HG03342 (cell line): ENCODE measurements at regions not wholly inside any gene's neighbourhood (a gene's known extent, or its start where the extent isn't known, plus 50 kb on each side); places are given as distances from the start of the nearest gene placed in this dataset.
"Not testable (repeated sequence)": the region's sequence is repeated elsewhere in the genome, so short reads cannot be mapped to it uniquely, and the experiment has no call there.

Experiments
- ATAC-seq: cut with Tn5 transposase; IDR thresholded peaks from one replicate; pipeline ENCODE4 v1.9.1; 2021; ENCODE audit warnings: mild to moderate bottlenecking, moderate library complexity; ENCODE audit not compliant: unreplicated experiment

DNA sequence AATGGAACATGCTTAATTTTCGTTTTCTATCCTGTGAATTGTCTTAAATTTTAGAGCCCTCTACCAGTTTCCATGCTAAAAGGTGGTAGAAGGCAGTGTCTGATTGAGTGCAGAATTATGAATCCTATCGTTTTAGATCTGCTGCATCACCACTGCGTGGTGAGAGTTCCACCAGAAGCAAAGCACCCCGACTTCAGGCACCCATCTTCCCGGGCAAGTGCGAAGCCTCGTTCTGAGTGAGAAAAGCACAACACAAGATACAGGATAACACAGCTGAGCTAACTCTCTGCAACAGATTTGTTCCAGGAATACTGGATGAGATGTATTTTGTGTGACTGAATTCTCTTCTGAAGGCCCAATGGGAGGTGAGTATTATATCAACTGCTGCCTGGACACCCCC lies 471.5 kb downstream of the EIPR1 start:
- ATAC-seq: no peak

DNA sequence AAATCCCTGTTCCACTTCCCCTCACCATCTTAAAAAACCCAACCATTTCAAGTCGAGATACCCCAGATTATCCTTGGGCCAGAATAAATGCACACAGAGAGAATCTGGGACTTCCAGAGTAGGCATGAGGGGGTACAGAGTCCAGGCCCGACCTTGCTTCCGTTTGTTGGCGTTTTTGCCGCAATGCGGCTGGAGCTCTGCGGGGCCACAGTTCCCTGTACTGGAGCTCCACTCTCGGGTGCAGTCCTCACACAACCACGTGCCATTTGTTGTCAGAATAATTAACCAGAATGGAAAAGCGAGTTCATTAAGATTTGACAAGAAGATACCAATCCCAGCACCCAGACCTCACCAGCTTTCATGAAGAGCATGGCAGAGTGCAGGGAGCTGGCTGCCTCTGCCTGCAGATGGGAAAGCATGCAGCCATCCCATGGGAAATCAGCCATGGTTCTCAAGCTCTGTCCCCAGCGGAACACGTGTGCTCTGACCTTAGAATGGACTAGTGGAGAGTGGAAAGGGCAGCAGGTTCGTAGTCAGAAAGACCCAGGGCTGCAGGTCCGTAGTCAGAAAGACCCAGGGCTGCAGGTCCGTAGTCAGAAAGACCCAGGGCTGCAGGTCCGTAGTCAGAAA lies 472.8 kb downstream of the EIPR1 start:
- ATAC-seq: no peak

DNA sequence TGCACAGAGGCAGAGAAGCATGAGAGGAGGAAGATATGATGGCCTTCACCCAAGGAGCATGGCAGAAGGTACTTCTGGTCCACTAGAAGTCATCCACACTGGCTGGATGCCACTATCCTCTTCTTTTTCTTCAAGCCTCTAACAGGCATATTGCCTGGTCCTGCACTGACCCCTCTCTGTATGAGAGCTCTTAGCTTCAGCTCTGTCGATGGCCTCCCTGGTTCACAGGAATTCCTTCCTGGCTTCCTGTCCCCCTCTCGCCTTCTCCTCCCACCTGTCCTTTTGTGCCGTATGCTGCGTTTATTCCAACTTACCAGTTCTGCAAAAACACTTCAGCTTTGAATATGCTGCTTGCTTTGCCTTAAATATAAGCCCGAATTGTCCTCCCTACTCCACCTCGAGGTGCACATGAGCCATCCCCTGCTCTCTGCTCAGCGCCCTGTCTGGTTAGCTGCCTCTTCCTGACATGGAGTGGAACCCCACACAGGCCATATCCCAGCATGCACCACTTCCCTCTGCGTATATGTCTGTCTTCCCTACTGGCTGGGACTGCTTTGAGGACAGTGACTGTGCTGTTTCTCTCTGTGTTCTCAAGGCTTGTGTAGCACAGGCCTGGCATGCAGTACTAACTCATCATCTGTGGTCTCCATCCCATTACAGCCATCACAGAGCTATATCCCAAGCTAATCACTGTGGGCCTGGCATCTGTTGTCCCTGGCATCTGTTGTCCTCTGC lies 474.9 kb downstream of the EIPR1 start:
- ATAC-seq: no peak

DNA sequence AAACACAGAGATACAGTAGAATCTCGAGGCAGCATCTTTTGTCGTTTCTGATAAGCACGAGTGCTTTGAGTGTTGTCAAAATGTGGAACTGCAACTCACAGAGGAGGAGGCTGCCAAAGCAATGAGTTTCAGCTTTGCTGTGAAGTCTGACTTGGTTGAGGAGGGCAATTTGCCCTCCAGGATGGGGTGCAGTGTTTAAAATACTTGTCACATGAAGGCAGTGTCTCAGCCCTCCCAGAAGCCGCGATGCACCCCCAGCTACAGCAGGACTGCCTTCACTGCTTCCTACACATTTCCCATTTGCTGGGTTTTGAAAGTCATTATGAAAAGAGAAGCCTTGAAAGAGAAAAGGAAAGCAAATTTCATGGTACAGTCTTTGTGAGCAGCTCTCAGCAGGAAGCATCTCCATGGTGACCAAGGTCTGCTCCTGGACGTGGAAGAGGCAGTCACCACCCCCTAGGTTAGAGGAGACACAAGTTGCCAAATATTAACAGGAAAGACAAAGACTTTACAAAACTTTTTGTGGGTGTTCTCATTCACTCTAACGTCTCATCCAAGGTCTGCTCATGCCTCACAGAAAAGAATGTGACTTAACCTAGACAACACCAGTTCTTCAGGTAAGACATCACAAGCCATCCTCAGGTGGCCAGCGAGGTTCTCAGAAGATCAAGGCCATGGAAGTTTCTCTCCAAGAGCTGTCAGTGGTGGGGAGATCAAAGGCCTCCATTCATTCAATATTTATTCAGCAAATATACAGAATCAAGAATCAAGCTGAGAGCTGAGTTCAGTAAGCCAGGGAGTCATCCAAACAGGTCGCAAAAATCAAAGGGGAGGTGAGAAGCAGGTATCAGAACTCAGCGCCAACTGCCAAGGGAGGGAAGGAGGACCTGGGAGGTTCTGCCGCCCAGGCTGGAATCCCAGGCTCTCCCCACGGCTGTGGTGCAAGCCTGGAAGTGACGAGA lies 476.0 kb downstream of the EIPR1 start:
- ATAC-seq: peak; percentile 85

DNA sequence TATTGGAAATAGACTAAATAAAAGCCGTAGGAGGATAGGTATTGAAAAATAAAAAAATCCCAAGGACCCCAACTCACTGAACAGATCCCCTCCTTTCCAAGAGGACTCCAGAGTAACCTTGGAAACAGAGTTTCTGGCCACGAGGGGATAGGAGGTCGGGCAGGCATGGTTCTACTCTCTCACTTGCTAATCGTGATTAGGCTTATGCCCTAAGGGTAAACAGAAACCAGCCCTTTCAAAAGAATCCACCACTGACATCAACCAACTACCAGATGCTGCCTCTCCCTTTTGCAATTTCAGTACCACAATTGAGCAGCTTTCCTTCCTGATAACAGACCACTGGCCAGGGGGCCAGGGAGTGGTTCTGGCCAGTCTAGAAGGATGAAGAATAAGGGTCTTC lies 477.8 kb downstream of the EIPR1 start:
- ATAC-seq: no peak

DNA sequence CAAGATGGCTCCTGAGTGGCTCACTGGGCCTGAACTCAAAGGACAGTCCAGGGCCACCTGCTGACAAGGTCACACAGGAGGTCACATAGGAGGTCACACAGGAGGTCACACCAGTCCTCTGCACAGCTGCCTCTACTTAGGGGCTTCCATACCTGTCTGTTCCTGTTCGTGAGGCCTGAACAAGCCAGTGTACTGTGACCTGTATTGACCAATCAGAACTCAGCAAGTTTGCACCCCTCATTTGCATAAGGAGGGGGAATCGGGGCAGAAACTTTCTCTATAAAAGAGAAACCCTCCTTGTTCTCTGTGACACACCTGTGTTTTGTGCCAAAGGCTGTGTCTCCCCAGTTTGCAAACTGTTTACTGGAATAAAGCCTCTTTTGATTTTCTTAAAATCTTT lies 478.9 kb downstream of the EIPR1 start:
- peak; percentile 19 for ATAC-seq

DNA sequence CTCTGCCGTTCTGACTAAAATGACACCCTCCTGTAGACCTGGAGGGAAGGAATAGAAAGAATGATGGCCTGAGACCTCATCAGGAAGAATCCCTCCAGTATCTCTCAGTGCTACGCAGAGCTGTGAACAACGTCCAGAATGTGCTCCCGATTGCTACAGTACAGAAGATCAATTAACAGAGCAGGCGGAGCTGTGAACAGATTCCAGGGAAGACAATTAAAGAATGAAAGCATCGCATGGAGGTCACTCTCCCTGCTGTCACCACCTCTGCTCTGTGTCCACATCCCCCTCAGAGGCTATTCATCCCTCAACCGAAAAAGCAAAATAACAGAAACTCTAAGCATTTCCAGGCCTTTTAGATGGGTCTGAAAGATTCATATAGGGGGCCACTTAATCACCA lies 481.0 kb downstream of the EIPR1 start:
- no peak for ATAC-seq

DNA sequence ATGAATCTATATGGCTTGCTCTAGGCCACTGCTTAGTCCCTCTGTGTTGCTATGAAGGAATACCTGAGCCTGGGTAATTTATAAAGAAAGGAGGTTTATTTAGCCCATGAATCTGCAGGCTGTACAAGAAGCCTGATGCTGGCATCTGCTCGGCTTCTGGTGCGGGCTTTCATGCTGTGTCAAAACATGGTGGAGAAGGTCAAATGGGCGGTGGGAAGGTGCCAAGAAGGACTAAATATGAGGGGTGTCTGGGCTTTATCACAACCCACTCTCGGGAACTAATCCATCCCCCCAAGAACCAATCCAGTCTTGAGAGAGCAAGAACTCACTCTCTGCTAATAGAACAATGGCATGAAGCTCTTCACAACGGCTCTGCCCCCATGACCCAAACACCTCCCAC lies 481.6 kb downstream of the EIPR1 start:
- ATAC-seq: no peak

DNA sequence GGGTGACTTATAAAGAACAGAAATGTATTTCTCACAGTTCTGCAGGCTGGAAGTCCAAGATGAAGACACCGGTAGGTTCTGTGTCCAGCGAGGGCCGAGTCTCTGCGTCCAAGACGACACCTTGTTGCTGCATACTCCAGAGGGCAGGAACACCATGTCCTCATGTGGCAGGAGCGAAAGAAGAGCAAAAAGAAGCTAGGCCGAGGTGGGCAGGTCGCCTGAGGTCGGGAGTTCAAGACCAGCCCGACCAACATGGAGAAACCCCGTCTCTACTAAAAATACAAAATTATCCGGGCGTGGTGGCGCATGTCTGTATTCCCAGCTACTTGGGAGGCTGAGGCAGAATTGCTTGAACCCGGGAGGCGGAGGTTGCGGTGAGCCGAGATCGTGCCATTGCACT lies 483.6 kb downstream of the EIPR1 start:
- ATAC-seq: not testable (repeated sequence)

DNA sequence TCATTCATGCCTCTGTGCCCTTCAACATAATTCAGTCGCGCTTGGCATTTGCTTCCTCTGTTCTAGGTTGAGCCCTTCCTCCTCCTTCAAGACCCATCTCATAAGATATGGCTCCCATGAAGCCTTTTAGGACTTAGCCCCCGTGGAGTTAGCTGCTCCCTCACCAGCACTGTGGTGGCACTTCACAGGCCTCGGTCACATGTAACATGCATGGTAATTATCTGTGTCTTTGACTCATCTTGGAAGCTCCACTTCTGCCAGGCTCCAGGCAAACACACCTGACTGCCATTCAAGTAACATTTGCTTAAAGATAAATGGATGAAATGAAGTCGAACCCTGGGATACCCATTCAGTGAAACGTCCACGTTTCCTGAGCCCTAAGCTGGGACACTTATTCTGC lies 484.7 kb downstream of the EIPR1 start:
- no peak for ATAC-seq

DNA sequence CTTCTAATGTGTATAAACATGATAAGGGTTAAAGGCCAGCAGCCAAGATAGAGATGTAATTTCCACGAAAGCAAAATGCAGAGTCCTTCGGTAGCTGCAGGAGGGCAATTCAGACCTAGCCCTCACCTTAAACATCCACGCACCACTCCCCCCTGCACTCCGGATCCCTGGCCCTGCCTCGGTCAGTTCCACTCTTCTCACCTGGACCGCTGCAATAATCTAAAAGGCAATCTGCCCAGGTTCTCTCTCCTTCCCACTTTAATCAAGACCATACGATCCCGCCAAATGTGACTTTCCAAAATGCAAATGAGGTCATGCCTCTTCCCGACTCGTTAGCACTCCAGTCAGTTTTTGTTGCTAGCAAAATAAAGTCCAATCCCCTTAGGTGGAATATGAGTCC lies 485.2 kb downstream of the EIPR1 start:
- no peak for ATAC-seq

DNA sequence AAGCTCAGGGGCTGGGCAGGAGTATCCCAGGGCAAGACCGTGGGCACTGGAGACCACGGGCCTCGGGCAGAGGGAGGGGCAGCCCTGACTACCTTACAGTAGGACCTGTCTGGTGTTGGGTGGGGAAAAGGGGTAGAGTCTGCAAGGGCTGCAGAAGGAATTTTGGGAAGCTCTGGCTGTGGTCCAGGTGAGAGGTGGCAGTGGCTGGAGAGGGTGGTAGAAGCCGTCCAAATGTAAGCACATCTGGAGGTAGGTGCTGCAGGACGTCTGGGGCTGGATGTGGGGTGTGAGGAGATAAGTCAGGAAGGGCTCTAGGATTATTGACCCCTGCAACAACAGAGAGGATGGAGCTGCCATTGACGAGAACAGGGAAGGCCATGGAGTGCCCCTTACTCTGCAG lies 486.7 kb downstream of the EIPR1 start:
- no peak for ATAC-seq

DNA sequence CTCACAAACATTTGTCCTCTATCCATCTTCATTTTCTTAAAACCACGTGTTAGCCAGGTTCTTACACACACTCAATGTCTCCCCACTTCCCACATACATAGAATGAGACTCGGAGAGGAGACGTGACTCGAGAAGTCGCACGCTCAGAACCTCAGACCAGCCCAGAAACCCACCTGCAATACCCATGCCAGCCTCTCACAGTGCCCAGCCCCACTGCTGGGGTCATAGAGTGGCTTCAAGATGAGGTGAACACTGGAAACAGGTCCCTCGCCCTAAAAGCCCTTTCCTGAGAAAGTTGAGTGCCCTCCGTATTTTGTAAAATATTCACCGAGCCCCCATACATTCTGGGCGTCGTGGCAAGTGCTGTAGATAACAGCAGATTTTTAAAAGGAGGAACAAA lies 487.4 kb downstream of the EIPR1 start:
- no peak for ATAC-seq

DNA sequence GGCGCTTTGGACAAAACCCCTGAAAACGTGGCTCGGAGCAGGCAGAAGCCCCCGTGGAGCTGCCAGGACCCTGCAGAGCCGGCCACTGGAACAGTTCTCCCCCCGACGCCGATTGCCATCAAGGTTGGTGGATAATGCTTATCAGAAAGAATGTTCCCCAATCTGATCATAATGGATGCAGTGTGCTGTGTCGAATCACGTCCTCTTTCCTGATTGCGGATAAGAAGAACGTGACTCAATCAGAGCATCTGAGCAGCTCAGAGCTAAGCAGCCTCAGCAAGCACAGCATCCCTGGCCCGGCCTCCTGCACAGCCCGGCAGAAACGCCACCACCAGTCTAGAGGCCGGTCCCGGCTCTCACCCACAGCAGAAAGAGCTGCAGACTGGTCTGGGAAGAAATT lies 488.0 kb downstream of the EIPR1 start:
- ATAC-seq: no peak

DNA sequence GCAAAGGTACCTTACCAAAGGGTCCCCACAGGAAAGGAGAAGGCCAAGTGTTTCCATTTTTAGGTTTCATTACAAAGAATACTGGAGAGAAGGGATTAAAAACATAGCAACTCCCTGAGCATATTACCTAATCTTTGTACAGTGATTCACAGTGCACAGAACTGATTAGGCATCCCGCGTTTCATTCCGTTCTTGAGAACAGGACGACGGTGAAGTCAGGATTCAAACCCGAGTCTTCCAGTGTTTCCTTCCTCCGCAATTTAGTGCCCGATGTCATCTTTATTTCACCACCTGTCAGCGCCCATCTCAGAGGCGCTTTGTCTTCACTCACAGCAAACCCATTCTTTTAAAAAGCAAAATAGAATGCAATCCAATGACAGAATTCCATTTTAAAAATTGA lies 488.5 kb downstream of the EIPR1 start:
- ATAC-seq: no peak

DNA sequence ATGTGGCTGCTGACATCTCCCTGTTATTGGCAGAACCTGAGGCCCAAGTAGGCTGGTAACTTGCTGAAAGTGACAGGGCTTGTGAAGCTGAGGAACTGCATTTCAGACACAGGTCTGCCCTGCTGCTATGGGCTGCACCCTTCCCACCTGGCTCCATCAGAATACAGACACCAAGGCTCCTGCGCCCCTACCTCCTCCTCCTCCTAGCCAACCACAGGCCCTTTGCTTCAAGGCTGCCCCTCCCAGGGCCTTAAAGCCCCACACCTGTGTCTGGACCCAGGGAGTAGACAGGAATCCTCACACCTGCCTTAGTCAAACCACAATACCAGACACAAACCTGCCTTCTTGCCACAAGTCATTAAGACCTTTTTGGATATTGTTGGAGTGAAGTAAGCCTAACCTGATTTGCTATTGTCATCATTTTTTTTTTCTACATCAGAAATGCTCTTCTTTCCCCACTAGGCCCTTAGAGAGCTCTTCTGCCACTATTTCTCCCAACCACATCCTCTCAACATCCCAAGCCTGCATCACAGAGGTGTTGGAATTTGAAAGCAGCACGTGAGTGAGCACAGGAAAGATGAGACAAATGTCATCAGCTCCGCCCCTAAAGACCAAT lies 489.7 kb downstream of the EIPR1 start:
- no peak for ATAC-seq

DNA sequence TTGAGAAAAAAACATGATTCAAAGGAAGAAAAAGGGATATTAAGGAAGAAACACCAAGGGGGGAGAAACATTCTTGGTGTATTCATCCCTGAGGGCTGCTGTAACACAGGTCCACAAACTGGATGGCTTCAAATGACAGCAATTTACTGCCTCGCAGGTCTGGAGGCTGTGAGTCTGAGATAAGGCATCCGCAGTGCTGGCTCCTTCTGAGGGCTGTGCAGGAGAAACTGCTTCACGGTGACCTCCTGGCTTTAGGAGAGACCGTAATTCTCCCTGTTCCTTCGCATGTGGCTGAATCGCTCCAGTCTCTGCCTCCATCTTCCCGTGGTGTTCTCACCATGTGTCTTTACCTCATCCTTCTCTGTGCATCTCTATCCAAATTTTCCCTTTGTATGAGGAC lies 490.7 kb downstream of the EIPR1 start:
- no peak for ATAC-seq

DNA sequence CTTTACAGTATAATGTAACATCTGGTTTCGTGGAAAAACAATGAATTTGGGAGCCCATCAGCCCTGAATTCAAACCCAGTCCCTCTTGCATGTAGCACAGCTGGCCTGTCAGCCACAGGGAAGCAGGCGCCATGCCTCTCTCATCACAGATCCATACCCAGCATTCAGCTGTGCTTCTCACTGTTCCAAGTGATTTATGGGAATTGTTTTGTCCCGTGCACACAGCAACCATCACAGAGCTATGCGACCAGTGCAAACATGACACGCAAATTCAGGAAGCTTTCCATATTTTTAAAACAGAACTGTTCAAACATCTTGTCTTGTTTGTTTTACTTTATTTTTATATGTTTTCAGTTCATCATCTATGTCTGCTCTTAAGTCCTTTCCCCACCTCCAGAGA lies 496.1 kb downstream of the EIPR1 start:
- ATAC-seq: no peak

DNA sequence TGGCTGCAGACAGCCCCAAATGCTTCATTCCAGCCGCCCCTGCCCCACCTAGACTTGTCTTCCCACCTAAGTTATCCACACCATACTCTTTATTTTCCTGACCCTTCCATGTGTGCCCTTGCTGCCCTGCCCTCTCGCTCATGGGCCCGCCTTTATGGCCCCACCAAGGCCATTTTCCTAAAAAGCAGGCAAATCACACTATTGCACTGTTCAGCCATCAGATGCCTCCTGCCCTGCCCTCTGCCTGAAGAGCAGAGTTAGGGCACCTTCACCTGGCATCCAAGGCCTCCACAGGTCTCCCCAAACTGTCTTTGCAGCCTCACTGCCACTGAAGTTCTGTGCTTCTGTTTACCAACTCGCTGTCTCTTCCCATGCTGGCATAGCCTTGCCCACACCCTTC lies 496.7 kb downstream of the EIPR1 start:
- no peak for ATAC-seq

DNA sequence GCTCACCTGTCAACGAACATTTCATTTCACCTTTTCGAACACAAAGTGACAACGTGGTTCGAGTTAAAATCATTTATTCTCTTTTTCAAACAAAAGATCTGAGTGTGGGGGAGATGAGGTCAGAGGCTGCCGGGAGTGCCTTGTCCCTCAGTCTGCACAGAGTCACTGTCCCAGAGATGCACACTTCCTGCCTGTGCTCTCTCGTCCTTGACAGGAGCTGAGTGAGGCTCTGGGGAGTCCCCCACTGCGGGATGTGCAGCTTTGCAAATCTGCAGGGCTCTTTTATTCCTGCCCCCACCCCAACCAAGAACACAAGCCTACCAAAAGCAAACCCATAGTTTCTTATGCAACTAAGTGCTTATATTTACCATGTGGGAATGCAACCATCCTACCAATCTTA lies 497.8 kb downstream of the EIPR1 start:
- peak; percentile 100 for ATAC-seq

DNA sequence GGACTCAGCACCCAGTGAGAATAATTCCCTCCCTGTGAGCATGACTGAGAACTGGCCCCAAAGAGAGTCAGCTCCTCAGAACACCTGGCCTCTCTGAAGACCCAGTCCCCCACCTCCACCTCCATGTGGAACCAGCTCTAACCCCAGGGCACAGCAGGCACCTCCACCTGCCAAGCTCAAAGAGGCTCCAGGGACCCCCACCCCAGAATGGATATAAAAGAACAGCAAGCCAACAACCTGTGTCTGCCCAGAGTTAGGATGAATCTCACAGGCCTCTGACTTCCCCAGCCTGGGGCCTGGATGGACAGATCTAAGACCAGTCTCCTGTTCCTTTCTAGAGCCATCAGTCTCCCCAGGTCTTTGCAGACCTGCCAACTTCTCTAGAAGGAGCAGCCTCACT lies 498.5 kb downstream of the EIPR1 start:
- ATAC-seq: peak; percentile 1
